Fibroblast of lung (primary cell): ENCODE measurements at regions not wholly inside any gene's neighbourhood (a gene's known extent, or its start where the extent isn't known, plus 50 kb on each side); places are given as distances from the start of the nearest gene placed in this dataset.

Experiments
- DNase-seq, 2 donors: peaks; one replicate each; pipeline versions ENCODE4 v3.0.0 to v3.0.0-alpha.2; 2010; ENCODE audit warnings: low read depth in 2 of 2
- H2AFZ ChIP-seq: 2 replicates; pipeline ENCODE4 v1.5.1; 2012; ENCODE audit warnings: low read length, control low read depth, inconsistent platforms
- H3K27ac ChIP-seq: 2 replicates; pipeline ENCODE4 v1.5.1; 2011; ENCODE audit warnings: low read length, control low read depth; ENCODE audit not compliant: insufficient read depth
- H3K27me3 ChIP-seq: 2 replicates; pipeline ENCODE4 v1.5.1; 2011; ENCODE audit warnings: mild to moderate bottlenecking, low read length; ENCODE audit not compliant: control insufficient read depth, insufficient read depth
- H3K36me3 ChIP-seq: 2 replicates; pipeline ENCODE4 v1.5.1; 2011; ENCODE audit warnings: low read length; ENCODE audit not compliant: control insufficient read depth, insufficient read depth
- H3K4me1 ChIP-seq: 2 replicates; pipeline ENCODE4 v1.5.1; 2011; ENCODE audit warnings: low read length; ENCODE audit not compliant: control insufficient read depth, insufficient read depth; ENCODE audit errors: extremely low read depth
- H3K4me2 ChIP-seq: 2 replicates; pipeline ENCODE4 v1.5.1; 2011; ENCODE audit warnings: low read length, control low read depth; ENCODE audit not compliant: insufficient read depth; ENCODE audit errors: extremely low read depth
- H3K4me3 ChIP-seq, 4 experiments: fragments of 200-600 bp in 1 of 4; sonication (generic) in 1 of 4; replicated peaks in 1 of 4; 2 replicates each; pipeline ENCODE4 v1.5.1; 2011 to 2016; ENCODE audit warnings: low read length in 4 of 4, low read depth in 3 of 4, mild to moderate bottlenecking in 3 of 4, control low read depth in 2 of 4, inconsistent platforms in 1 of 4, mixed read lengths in 1 of 4; ENCODE audit not compliant: insufficient read depth in 1 of 4; ENCODE audit errors: control extremely low read depth in 1 of 4
- H3K79me2 ChIP-seq: 2 replicates; pipeline ENCODE4 v1.5.1; 2012; ENCODE audit warnings: mild to moderate bottlenecking, low read length, inconsistent platforms; ENCODE audit not compliant: control insufficient read depth, insufficient read depth
- H3K9ac ChIP-seq: 2 replicates; pipeline ENCODE4 v1.5.1; 2011; ENCODE audit warnings: mild to moderate bottlenecking, low read length, control low read depth; ENCODE audit not compliant: insufficient read depth
- H3K9me3 ChIP-seq: 2 replicates; pipeline ENCODE4 v1.5.1; 2012; ENCODE audit warnings: low read depth, low read length; ENCODE audit not compliant: control insufficient read depth, insufficient read depth
- H4K20me1 ChIP-seq: 2 replicates; pipeline ENCODE4 v1.5.1; 2011; ENCODE audit warnings: low read length; ENCODE audit not compliant: control insufficient read depth, insufficient read depth; ENCODE audit errors: extremely low read depth
- EZH2 ChIP-seq: IDR thresholded peaks from 2 replicates; pipeline ENCODE4 v1.5.1; 2012; ENCODE audit warnings: low read length, control low read depth, mild to moderate bottlenecking; ENCODE audit errors: missing control alignments
- TF ChIP-seq, protein P1 (sequence below), 2 donors: IDR thresholded peaks in 1 of 2; conservative IDR thresholded peaks in 1 of 2; 1 replicate in 1 of 2; 2 replicates in 1 of 2; pipeline ENCODE4 v1.5.1; 2011 to 2012; ENCODE audit warnings: low read length in 2 of 2, control low read depth in 1 of 2, inconsistent platforms in 1 of 2, low read depth in 1 of 2, mild to moderate bottlenecking in 1 of 2

DNA sequence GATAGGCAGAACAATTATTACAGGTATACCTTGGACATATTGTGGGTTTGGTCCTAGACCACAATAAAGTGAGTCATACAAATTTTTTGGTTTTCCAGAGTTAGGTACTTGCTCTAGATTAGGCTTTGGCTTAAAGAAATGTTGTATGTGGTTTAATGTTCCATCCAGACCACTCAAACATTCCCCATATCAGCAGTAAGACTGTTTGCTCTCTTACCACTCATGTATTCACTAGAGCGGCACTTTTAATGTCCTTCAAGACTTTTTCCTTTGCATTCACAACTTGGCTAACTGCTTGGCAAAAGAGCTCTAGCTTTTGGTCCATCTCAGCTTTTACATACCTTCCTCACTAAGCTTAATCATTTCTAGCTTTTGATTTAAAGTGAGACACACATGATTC lies 250.5 kb upstream of the SETMAR start:
- Histone ChIP-seq H3K9me3 (no peaks in the 10 kb centered on the region), H3K4me3 (no peak overlapping the region), H3K9ac (no peak overlapping the region), H3K4me1 (no peaks in the 10 kb centered on the region), H3K27me3 (no peaks in the 10 kb centered on the region), H3K4me2 (no peak overlapping the region), H3K36me3 (no peaks in the 10 kb centered on the region), H3K27ac (no peak overlapping the region), H2AFZ (no peak overlapping the region), H3K79me2 (no peaks in the 10 kb centered on the region), H4K20me1 (no peaks in the 10 kb centered on the region)
- DNase-seq = peak in 1 of 2 donors; percentile 0
- TF ChIP-seq, protein P1, sequence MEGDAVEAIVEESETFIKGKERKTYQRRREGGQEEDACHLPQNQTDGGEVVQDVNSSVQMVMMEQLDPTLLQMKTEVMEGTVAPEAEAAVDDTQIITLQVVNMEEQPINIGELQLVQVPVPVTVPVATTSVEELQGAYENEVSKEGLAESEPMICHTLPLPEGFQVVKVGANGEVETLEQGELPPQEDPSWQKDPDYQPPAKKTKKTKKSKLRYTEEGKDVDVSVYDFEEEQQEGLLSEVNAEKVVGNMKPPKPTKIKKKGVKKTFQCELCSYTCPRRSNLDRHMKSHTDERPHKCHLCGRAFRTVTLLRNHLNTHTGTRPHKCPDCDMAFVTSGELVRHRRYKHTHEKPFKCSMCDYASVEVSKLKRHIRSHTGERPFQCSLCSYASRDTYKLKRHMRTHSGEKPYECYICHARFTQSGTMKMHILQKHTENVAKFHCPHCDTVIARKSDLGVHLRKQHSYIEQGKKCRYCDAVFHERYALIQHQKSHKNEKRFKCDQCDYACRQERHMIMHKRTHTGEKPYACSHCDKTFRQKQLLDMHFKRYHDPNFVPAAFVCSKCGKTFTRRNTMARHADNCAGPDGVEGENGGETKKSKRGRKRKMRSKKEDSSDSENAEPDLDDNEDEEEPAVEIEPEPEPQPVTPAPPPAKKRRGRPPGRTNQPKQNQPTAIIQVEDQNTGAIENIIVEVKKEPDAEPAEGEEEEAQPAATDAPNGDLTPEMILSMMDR (conservative IDR thresholded peaks at IDR 0.05 in 1 of 2, IDR thresholded peaks at IDR 0.05 in 1 of 2; ENCODE audit: low read depth in 1 of 2, low read length in 2 of 2) = no peak
- TF ChIP-seq EZH2 = no peak

DNA sequence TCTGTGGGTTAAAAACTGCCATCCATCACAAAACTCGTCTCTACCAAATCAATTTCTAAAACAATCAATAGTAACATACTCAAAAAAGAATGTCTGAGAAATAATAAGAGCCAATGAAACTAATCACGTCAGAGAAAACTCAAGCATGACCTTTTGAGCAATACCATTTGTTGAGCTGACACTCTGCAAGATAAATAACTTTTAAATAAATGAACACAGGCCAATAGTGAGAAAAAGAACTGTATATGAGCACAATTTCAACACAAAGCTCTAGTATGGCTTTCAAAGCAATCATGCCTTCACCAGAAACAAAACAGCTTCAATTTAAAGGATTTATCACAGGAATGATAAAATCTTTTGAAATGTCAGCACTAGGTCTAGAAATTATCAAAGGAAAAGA lies 249.2 kb upstream of the SETMAR start:
- Histone ChIP-seq H2AFZ (no peak overlapping the region), H4K20me1 (no peaks in the 10 kb centered on the region), H3K4me2 (no peak overlapping the region), H3K36me3 (no peaks in the 10 kb centered on the region), H3K27ac (no peak overlapping the region), H3K9ac (no peak overlapping the region), H3K9me3 (no peaks in the 10 kb centered on the region), H3K4me3 (no peak overlapping the region), H3K79me2 (no peaks in the 10 kb centered on the region), H3K4me1 (no peaks in the 10 kb centered on the region), H3K27me3 (no peaks in the 10 kb centered on the region)
- TF ChIP-seq, protein P1 (conservative IDR thresholded peaks at IDR 0.05 in 1 of 2, IDR thresholded peaks at IDR 0.05 in 1 of 2; ENCODE audit: low read depth in 1 of 2, low read length in 2 of 2) = no peak
- TF ChIP-seq EZH2 = no peak
- DNase-seq = no peak

DNA sequence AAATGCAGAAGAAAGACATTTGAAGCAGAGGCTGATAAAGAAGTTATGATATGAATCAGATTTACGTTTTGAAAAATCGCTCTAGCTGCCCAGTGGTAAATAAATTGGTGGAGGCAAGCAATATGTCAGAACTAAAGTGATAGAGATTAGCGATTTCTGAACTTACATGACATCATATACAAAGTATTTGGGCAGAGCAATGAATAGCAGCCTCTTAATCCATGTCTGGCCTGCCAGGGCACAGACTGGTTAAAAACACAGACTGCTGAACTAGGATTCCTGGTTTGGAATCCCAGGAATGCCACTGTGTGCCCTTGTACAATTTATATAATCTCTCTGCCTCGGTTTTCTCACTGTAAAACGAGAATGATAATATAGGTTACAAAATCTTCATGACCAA lies 243.1 kb upstream of the SETMAR start:
- Histone ChIP-seq H3K36me3 (no peaks in the 10 kb centered on the region), H3K79me2 (no peaks in the 10 kb centered on the region), H3K27me3 (no peaks in the 10 kb centered on the region), H3K9ac (no peak overlapping the region), H3K4me3 (no peak overlapping the region), H3K9me3 (no peaks in the 10 kb centered on the region), H3K27ac (no peak overlapping the region), H3K4me1 (no peaks in the 10 kb centered on the region), H4K20me1 (no peaks in the 10 kb centered on the region), H3K4me2 (no peak overlapping the region), H2AFZ (no peak overlapping the region)
- peak in 1 of 2 donors; percentile 31 for DNase-seq
- TF ChIP-seq, protein P1 (conservative IDR thresholded peaks at IDR 0.05 in 1 of 2, IDR thresholded peaks at IDR 0.05 in 1 of 2; ENCODE audit: low read depth in 1 of 2, low read length in 2 of 2) = no peak
- no peak for TF ChIP-seq EZH2
